DOHH2 (cell line): ENCODE measurements at regions not wholly inside any gene's neighbourhood (a gene's known extent, or its start where the extent isn't known, plus 50 kb on each side); places are given as distances from the start of the nearest gene placed in this dataset.

ENCODE experiments used
- H3F3A ChIP-seq: fragments of 200-600 bp; sonication (generic), shearing (Covaris generic); 2 replicates; pipeline ENCODE4 v1.6.0; 2016; ENCODE audit warnings: antibody characterized with exemption, mild to moderate bottlenecking; ENCODE audit not compliant: control insufficient read depth, insufficient read depth
- H3K27ac ChIP-seq: fragments of 200-600 bp; sonication (generic); 2 replicates; pipeline ENCODE4 v1.5.1; 2014; ENCODE audit warnings: low read depth, mild to moderate bottlenecking, low read length, moderate library complexity
- H3K27me3 ChIP-seq: fragments of 200-600 bp; sonication (generic); 2 replicates; pipeline ENCODE4 v1.6.1; 2014; ENCODE audit warnings: mild to moderate bottlenecking, low read length, mixed read lengths; ENCODE audit not compliant: control insufficient read depth
- H3K36me3 ChIP-seq: fragments of 200-600 bp; sonication (generic); 2 replicates; pipeline ENCODE4 v1.6.1; 2014; ENCODE audit warnings: mild to moderate bottlenecking, low read length, moderate library complexity, mixed read lengths; ENCODE audit not compliant: control insufficient read depth
- H3K4me1 ChIP-seq: fragments of 200-600 bp; sonication (generic); 2 replicates; pipeline ENCODE4 v1.6.1; 2014; ENCODE audit warnings: mild to moderate bottlenecking, low read length, mixed read lengths; ENCODE audit not compliant: control insufficient read depth
- H3K4me2 ChIP-seq: fragments of 200-600 bp; sonication (generic); 2 replicates; pipeline ENCODE4 v1.6.0; 2014; ENCODE audit warnings: mild to moderate bottlenecking, low read length, moderate library complexity
- H3K4me3 ChIP-seq: fragments of 200-600 bp; sonication (generic); 2 replicates; pipeline ENCODE4 v1.5.1; 2014; ENCODE audit warnings: mild to moderate bottlenecking, low read length, mixed read lengths
- H3K79me2 ChIP-seq: fragments of 200-600 bp; sonication (generic); 2 replicates; pipeline ENCODE4 v1.6.1; 2014; ENCODE audit warnings: mild to moderate bottlenecking, low read length, mixed read lengths; ENCODE audit not compliant: control insufficient read depth
- H3K9me2 ChIP-seq: fragments of 200-600 bp; sonication (generic); replicated peaks from 2 replicates; pipeline ENCODE4 v1.6.1; 2014; ENCODE audit warnings: mild to moderate bottlenecking, low read length, mixed read lengths; ENCODE audit not compliant: control insufficient read depth
- H3K9me3 ChIP-seq: fragments of 200-600 bp; sonication (generic); 2 replicates; pipeline ENCODE4 v1.6.1; 2014; ENCODE audit warnings: antibody characterized with exemption, low read length, mixed read lengths; ENCODE audit not compliant: control insufficient read depth, insufficient read depth
- H4K20me1 ChIP-seq: fragments of 200-600 bp; sonication (generic); 2 replicates; pipeline ENCODE4 v1.6.0; 2014; ENCODE audit warnings: low read depth, mild to moderate bottlenecking, antibody characterized with exemption, low read length, moderate library complexity; ENCODE audit not compliant: control insufficient read depth, insufficient read depth
- EZH2phosphoT487 ChIP-seq: fragments of 200-600 bp; sonication (generic); IDR thresholded peaks from 2 replicates; pipeline ENCODE4 v1.6.1; 2017; ENCODE audit warnings: borderline replicate concordance, mild to moderate bottlenecking, antibody characterized with exemption, low read length, moderate library complexity, mixed read lengths
- TF ChIP-seq, protein P1 (sequence below): fragments of 200-600 bp; sonication (generic); IDR thresholded peaks from one replicate; pipeline ENCODE4 v1.5.1; 2014; ENCODE audit warnings: antibody characterized with exemption, mild to moderate bottlenecking, low read depth, low read length; ENCODE audit not compliant: poor library complexity, severe bottlenecking

DNA sequence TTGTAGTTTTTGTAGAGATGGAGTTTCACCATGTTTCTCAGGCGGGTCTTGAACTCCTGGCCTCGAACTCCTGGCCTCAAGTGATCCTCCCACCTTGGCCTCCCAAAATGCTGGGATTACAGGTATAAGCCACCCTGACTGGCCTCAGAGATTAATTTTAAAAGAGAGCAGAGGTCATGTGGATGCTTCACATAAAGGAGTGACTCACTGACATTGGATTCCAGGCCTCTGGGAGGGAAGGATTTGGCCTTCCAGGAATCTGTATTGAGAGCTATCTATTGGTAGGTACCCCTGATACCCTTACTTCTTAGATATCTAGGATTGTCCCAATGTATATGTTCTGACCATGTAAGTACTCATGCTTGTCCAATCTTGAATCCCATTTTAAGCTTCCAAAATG, 138.4 kb downstream of the FAM161A start:
- Histone ChIP-seq H3K4me3 (no peak overlapping the region), H3K27me3 (peaks cover 5% of the 10 kb centered on the region; the same call in 1 of the 2 replicates)
- TF ChIP-seq EZH2phosphoT487 = no peak
- TF ChIP-seq, protein P1, sequence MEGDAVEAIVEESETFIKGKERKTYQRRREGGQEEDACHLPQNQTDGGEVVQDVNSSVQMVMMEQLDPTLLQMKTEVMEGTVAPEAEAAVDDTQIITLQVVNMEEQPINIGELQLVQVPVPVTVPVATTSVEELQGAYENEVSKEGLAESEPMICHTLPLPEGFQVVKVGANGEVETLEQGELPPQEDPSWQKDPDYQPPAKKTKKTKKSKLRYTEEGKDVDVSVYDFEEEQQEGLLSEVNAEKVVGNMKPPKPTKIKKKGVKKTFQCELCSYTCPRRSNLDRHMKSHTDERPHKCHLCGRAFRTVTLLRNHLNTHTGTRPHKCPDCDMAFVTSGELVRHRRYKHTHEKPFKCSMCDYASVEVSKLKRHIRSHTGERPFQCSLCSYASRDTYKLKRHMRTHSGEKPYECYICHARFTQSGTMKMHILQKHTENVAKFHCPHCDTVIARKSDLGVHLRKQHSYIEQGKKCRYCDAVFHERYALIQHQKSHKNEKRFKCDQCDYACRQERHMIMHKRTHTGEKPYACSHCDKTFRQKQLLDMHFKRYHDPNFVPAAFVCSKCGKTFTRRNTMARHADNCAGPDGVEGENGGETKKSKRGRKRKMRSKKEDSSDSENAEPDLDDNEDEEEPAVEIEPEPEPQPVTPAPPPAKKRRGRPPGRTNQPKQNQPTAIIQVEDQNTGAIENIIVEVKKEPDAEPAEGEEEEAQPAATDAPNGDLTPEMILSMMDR = no peak

DNA sequence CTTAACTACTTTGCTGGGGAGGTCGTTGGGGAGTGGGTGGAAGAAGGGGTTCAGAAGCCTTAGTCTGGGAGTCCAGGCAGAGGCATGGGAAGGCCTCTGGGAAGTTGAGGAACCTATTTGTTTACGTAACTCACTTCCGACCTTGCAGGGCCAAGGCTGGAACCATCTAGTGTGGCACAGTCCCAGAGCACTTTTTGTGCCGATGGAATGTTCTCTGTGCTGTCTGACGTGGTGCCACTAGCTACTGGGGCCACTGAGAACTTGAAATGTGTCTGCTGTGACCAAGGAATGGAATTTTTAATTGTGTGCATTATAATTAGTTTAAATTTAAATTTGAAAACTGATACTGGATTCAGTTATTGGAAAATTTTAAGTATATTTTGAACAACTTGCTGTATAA, 139.7 kb downstream of the FAM161A start:
- H3K27me3 ChIP-seq = peaks cover 8% of the 10 kb centered on the region; the same call in 1 of the 2 replicates
- H3K9me3 ChIP-seq = no peaks in the 10 kb centered on the region
- H3K79me2 ChIP-seq = no peaks in the 10 kb centered on the region

More for the DNA sequence above, 138.4 kb downstream of the FAM161A start:
- Histone ChIP-seq H3F3A (no peaks in the 10 kb centered on the region), H3K36me3 (no peaks in the 10 kb centered on the region), H3K9me3 (no peaks in the 10 kb centered on the region), H3K79me2 (no peaks in the 10 kb centered on the region), H3K4me1 (no peaks in the 10 kb centered on the region), H3K4me2 (no peak overlapping the region), H3K9me2 (no peaks in the 10 kb centered on the region), H3K27ac (no peak overlapping the region), H4K20me1 (no peaks in the 10 kb centered on the region)

DNA sequence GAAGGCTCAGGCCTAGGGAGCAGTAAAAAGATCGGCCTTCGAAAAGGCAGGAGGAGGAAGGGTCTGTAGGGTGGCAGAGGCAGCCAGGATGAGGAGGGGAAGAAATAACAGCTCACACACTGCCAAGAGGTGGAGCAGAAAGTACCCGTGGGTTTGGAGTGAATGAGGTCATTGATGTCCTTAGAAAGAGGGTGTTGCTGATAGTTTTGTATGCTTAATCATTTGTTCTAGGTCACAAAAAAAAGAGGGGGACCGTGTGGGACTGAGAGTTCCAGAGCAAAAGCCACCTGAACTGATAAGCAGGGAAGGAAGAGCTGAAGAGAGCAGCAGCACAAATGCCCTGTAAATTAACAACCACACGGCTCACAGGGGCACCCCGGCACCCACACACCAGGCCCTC, 140.4 kb downstream of the FAM161A start:
- TF ChIP-seq, protein P1 = no peak
- no peak for TF ChIP-seq EZH2phosphoT487
- H3K9me3 ChIP-seq = no peaks in the 10 kb centered on the region
- peaks cover 7% of the 10 kb centered on the region; the same call in 1 of the 2 replicates for H3K27me3 ChIP-seq
- no peaks in the 10 kb centered on the region for H3F3A ChIP-seq
- H3K36me3 ChIP-seq = no peaks in the 10 kb centered on the region
- no peak overlapping the region for H3K4me2 ChIP-seq
- no peaks in the 10 kb centered on the region for H3K9me2 ChIP-seq
- H3K27ac ChIP-seq = no peak overlapping the region
- no peaks in the 10 kb centered on the region for H4K20me1 ChIP-seq
- H3K4me1 ChIP-seq = no peaks in the 10 kb centered on the region
- no peaks in the 10 kb centered on the region for H3K79me2 ChIP-seq
- H3K4me3 ChIP-seq = no peak overlapping the region

More for the DNA sequence above, 139.7 kb downstream of the FAM161A start:
- Histone ChIP-seq H3K27ac (no peak overlapping the region), H4K20me1 (no peaks in the 10 kb centered on the region), H3F3A (no peaks in the 10 kb centered on the region), H3K4me2 (no peak overlapping the region), H3K4me3 (no peak overlapping the region), H3K9me2 (no peaks in the 10 kb centered on the region), H3K4me1 (no peaks in the 10 kb centered on the region), H3K36me3 (no peaks in the 10 kb centered on the region)
- TF ChIP-seq, protein P1 = no peak
- TF ChIP-seq EZH2phosphoT487 = no peak

DNA sequence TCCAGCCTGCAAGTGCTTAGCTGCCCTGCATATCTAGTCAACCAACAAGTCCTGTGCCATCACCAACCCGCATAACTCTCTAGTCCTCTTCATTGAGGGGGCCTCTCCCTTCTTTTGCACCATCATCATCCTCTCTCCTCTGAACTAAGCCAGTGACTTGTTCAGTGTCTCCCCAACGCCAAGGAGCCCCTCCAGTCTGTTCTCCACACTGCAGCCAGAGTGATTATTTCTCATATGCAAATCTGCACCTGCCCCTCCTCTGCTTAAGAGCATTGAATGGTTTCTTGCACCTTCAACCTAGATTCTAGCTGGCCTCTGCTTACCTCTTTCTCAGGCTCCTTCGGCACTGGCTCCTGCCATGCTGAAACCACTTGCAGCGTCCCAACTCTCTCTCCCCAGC, 141.8 kb downstream of the FAM161A start:
- Histone ChIP-seq H3K27ac (no peak overlapping the region), H3K4me3 (no peak overlapping the region), H3F3A (no peaks in the 10 kb centered on the region), H3K9me3 (no peaks in the 10 kb centered on the region), H4K20me1 (no peaks in the 10 kb centered on the region), H3K4me2 (no peak overlapping the region), H3K9me2 (no peaks in the 10 kb centered on the region), H3K27me3 (peaks cover 16% of the 10 kb centered on the region; the same call in 1 of the 2 replicates), H3K36me3 (no peaks in the 10 kb centered on the region), H3K4me1 (0 out of 2 replicates have a peak, but pooled peaks cover 4% of the 10 kb centered on the region), H3K79me2 (no peaks in the 10 kb centered on the region)
- TF ChIP-seq EZH2phosphoT487 = no peak
- TF ChIP-seq, protein P1 = no peak
